Neural progenitor cell (in vitro differentiated cells): ENCODE measurements at regions not wholly inside any gene's neighbourhood (a gene's known extent, or its start where the extent isn't known, plus 50 kb on each side); places are given as distances from the start of the nearest gene placed in this dataset.

Experiments used
- DNase-seq: peaks from one replicate; pipeline ENCODE4 v3.0.0-alpha.2; 2016; ENCODE audit warnings: low spot score
- H2AFZ ChIP-seq: fragments of 200-600 bp; sonication (generic); replicated peaks from 2 replicates; pipeline ENCODE4 v1.6.1; 2016; ENCODE audit warnings: antibody characterized with exemption
- H3F3A ChIP-seq: fragments of 200-600 bp; sonication (generic); 2 replicates; pipeline ENCODE4 v1.6.1; 2016; ENCODE audit warnings: antibody characterized with exemption, low read depth
- H3K27ac ChIP-seq: fragments of 200-600 bp; sonication (generic); 2 replicates; pipeline ENCODE4 v1.5.1; 2016; ENCODE audit warnings: mild to moderate bottlenecking
- H3K27me3 ChIP-seq: fragments of 200-600 bp; sonication (generic); 2 replicates; pipeline ENCODE4 v1.6.1; 2016; ENCODE audit warnings: mild to moderate bottlenecking, moderate library complexity
- H3K36me3 ChIP-seq: fragments of 200-600 bp; sonication (generic); 2 replicates; pipeline ENCODE4 v1.5.1; 2016
- H3K4me1 ChIP-seq: fragments of 200-600 bp; sonication (generic); 2 replicates; pipeline ENCODE4 v1.6.1; 2016; ENCODE audit warnings: mixed run types
- H3K4me2 ChIP-seq: fragments of 200-600 bp; sonication (generic); 2 replicates; pipeline ENCODE4 v1.6.1; 2016
- H3K4me3 ChIP-seq: fragments of 200-600 bp; sonication (generic); 2 replicates; pipeline ENCODE4 v1.5.1; 2016
- H3K79me2 ChIP-seq: fragments of 200-600 bp; sonication (generic); 2 replicates; pipeline ENCODE4 v1.6.1; 2016; ENCODE audit warnings: low read depth
- H3K9ac ChIP-seq: fragments of 200-600 bp; sonication (generic); 2 replicates; pipeline ENCODE4 v1.6.1; 2016
- H3K9me3 ChIP-seq: fragments of 200-600 bp; sonication (generic); 2 replicates; pipeline ENCODE4 v1.5.1; 2016; ENCODE audit warnings: low read depth
- H4K20me1 ChIP-seq: fragments of 200-600 bp; sonication (generic); 2 replicates; pipeline ENCODE4 v1.6.1; 2016; ENCODE audit warnings: low read depth
- H3K27ac Mint-ChIP-seq: 3 replicates; pipeline ENCODE4 v1.8.0; 2021; ENCODE audit warnings: mixed read lengths
- H3K27me3 Mint-ChIP-seq: 2 replicates; pipeline ENCODE4 v1.8.0; 2022; ENCODE audit warnings: low read depth, mild to moderate bottlenecking, inconsistent platforms, moderate library complexity, mixed read lengths; ENCODE audit not compliant: insufficient read depth
- H3K36me3 Mint-ChIP-seq: 3 replicates; pipeline ENCODE4 v1.8.0; 2021; ENCODE audit warnings: mixed read lengths
- H3K4me1 Mint-ChIP-seq: 3 replicates; pipeline ENCODE4 v1.8.0; 2021; ENCODE audit warnings: mixed read lengths
- H3K4me3 Mint-ChIP-seq: 3 replicates; pipeline ENCODE4 v1.8.0; 2021; ENCODE audit warnings: mild to moderate bottlenecking, moderate library complexity, mixed read lengths
- H3K9me3 Mint-ChIP-seq: 3 replicates; pipeline ENCODE4 v1.8.0; 2020; ENCODE audit warnings: mixed read lengths
- CTCF ChIP-seq: fragments of 200-600 bp; sonication (generic); IDR thresholded peaks from 2 replicates; pipeline ENCODE4 v1.5.1; 2017; ENCODE audit warnings: antibody characterized with exemption, mild to moderate bottlenecking
- EZH2 ChIP-seq: fragments of 200-600 bp; sonication (generic); IDR thresholded peaks from 2 replicates; pipeline ENCODE4 v1.6.1; 2017; ENCODE audit warnings: antibody characterized with exemption, mild to moderate bottlenecking, moderate library complexity
- EZH2phosphoT487 ChIP-seq: fragments of 200-600 bp; sonication (generic); IDR thresholded peaks from 2 replicates; pipeline ENCODE4 v1.6.1; 2017; ENCODE audit warnings: antibody characterized with exemption

- H3K9me3 Mint-ChIP-seq: no peaks in the 10 kb centered on the region
- Histone ChIP-seq H3K79me2 (no peaks in the 10 kb centered on the region), H2AFZ (no peak overlapping the region), H3K4me3 (no peak overlapping the region), H3K27me3 (no peaks in the 10 kb centered on the region), H3K27ac (no peak overlapping the region), H3K9me3 (no peaks in the 10 kb centered on the region), H3K9ac (no peak overlapping the region), H3K4me1 (no peaks in the 10 kb centered on the region), H3F3A (no peaks in the 10 kb centered on the region), H3K4me2 (no peak overlapping the region), H3K36me3 (no peaks in the 10 kb centered on the region), H4K20me1 (no peaks in the 10 kb centered on the region)
- TF ChIP-seq EZH2phosphoT487 (no peak), EZH2 (no peak), CTCF (no peak)
- no peaks in the 10 kb centered on the region for H3K36me3 Mint-ChIP-seq
- H3K27me3 Mint-ChIP-seq: peaks cover 9% of the 10 kb centered on the region
- no peaks in the 10 kb centered on the region for H3K4me1 Mint-ChIP-seq
- H3K4me3 Mint-ChIP-seq: no peak overlapping the region
- no peak for DNase-seq
- no peak overlapping the region for H3K27ac Mint-ChIP-seq
Observed at GRCh38 chr10:130958003-130958402, 353.5 kb downstream of the TCERG1L start.

GRCh38 chr10:130958981-130959751 is 352.4 kb downstream of the TCERG1L start:
- no peaks in the 10 kb centered on the region for H3K36me3 Mint-ChIP-seq
- H3K4me3 Mint-ChIP-seq: no peak overlapping the region
- no peaks in the 10 kb centered on the region for H4K20me1 ChIP-seq
- H3K4me2 ChIP-seq: no peak overlapping the region
- no peaks in the 10 kb centered on the region for H3F3A ChIP-seq
- no peak overlapping the region for H2AFZ ChIP-seq
- no peak for DNase-seq
- no peak overlapping the region for H3K27ac ChIP-seq
- H3K4me1 Mint-ChIP-seq: no peaks in the 10 kb centered on the region
- H3K27me3 ChIP-seq: no peaks in the 10 kb centered on the region
- H3K9me3 Mint-ChIP-seq: no peaks in the 10 kb centered on the region
- TF ChIP-seq CTCF (no peak), EZH2phosphoT487 (no peak), EZH2 (no peak)
- H3K4me3 ChIP-seq: no peak overlapping the region
- no peaks in the 10 kb centered on the region for H3K79me2 ChIP-seq
- no peaks in the 10 kb centered on the region for H3K9me3 ChIP-seq
- no peaks in the 10 kb centered on the region for H3K36me3 ChIP-seq
- H3K27ac Mint-ChIP-seq: no peak overlapping the region
- no peak overlapping the region for H3K9ac ChIP-seq
- H3K4me1 ChIP-seq: no peaks in the 10 kb centered on the region
- H3K27me3 Mint-ChIP-seq: peaks cover 9% of the 10 kb centered on the region

GRCh38 chr10:130959752-130960195 is 351.7 kb downstream of the TCERG1L start:
- no peaks in the 10 kb centered on the region for H3K4me1 Mint-ChIP-seq
- H3K36me3 ChIP-seq: no peaks in the 10 kb centered on the region
- H3K27me3 Mint-ChIP-seq: peaks cover 9% of the 10 kb centered on the region
- H3K9me3 Mint-ChIP-seq: no peaks in the 10 kb centered on the region
- no peak overlapping the region for H3K4me3 ChIP-seq
- H3K27ac ChIP-seq: no peak overlapping the region
- H3K4me2 ChIP-seq: no peak overlapping the region
- H3K27me3 ChIP-seq: no peaks in the 10 kb centered on the region
- no peak overlapping the region for H3K4me3 Mint-ChIP-seq
- TF ChIP-seq CTCF (no peak), EZH2phosphoT487 (no peak)
- no peak overlapping the region for H2AFZ ChIP-seq
- no peaks in the 10 kb centered on the region for H3F3A ChIP-seq
- H3K79me2 ChIP-seq: no peaks in the 10 kb centered on the region
- H3K9ac ChIP-seq: no peak overlapping the region
- no peaks in the 10 kb centered on the region for H3K36me3 Mint-ChIP-seq
- H3K9me3 ChIP-seq: no peaks in the 10 kb centered on the region
- no peak for DNase-seq
- no peak overlapping the region for H3K27ac Mint-ChIP-seq
- H4K20me1 ChIP-seq: no peaks in the 10 kb centered on the region
- no peaks in the 10 kb centered on the region for H3K4me1 ChIP-seq
